ENCODE measurements at regions not wholly inside any gene's neighbourhood (a gene's known extent, or its start where the extent isn't known, plus 50 kb on each side); places are given as distances from the start of the nearest gene placed in this dataset.

DNA sequence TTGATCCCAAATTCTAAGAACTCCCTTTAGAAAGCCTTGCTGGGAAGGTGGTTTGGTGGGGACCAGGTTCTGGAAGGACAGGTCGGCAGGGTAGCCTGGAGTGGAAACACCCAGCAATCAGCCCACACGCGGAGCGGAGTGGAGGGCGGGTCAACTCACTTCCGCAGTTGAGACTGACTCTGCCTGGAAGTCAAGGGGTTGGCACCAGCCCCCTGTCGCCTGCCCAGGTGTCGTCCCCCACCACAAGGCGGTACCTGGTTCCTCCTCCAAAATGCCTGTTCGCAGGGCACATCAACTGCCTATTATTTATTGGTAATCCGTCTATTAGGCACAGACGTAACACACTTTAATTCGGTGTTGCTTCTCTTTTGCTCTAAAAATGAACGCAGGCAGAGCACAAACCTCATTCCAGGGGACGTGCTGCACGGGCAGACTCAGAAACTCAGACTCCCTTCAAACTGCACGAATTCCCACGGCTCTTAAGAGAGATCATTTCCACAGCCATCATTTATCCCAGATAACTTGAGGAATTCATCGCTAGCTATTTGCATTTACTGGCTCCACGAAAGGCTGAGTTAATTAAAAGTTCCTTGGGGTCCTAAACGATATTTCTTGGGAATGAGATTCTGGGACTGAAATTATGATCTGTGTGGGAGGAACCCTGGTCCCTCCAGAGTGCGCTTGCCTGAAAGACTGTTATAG lies 248.2 kb upstream of the PPP2R2D start:
- TF ChIP-seq, protein P1, sequence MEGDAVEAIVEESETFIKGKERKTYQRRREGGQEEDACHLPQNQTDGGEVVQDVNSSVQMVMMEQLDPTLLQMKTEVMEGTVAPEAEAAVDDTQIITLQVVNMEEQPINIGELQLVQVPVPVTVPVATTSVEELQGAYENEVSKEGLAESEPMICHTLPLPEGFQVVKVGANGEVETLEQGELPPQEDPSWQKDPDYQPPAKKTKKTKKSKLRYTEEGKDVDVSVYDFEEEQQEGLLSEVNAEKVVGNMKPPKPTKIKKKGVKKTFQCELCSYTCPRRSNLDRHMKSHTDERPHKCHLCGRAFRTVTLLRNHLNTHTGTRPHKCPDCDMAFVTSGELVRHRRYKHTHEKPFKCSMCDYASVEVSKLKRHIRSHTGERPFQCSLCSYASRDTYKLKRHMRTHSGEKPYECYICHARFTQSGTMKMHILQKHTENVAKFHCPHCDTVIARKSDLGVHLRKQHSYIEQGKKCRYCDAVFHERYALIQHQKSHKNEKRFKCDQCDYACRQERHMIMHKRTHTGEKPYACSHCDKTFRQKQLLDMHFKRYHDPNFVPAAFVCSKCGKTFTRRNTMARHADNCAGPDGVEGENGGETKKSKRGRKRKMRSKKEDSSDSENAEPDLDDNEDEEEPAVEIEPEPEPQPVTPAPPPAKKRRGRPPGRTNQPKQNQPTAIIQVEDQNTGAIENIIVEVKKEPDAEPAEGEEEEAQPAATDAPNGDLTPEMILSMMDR (IDR thresholded peaks at IDR 0.05), result no peak
- no peak for TF ChIP-seq POLR2A (IDR thresholded peaks at IDR 0.05)
